GM21360 (cell line): ENCODE measurements at regions not wholly inside any gene's neighbourhood (a gene's known extent, or its start where the extent isn't known, plus 50 kb on each side); places are given as distances from the start of the nearest gene placed in this dataset.
A peak's percentile ranks its signal among the peaks of the same experiment; 100 is the strongest.
"Not testable (repeated sequence)": the region's sequence is repeated elsewhere in the genome, so short reads cannot be mapped to it uniquely, and the experiment has no call there.

Source experiments
- ATAC-seq: cut with Tn5 transposase; IDR thresholded peaks from one replicate; pipeline ENCODE4 v1.9.1; 2021; ENCODE audit warnings: mild to moderate bottlenecking, moderate library complexity; ENCODE audit not compliant: unreplicated experiment

DNA sequence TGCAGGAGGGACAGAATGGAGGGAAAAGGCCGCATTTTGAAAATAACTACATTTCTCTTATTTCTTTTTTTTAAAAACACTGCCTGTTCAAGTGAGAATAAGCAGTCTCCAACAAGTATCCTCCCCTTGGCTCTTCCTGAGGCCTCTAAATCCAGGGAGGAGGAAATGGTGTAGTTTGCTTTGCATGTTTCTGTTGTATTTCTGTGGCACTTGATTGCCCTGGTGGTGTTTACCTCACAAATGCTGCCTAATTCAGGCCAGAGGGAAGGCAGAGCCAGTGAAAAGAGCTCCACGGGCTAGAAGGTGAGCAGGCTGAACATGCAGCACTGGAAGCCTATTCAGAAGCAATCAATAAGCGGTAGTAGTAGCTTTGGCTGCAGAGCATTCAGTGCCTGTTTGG is 149.3 kb upstream of the ATP11B start:
- ATAC-seq, result no peak

GRCh38 chr3:182644790-182645433 is 148.4 kb upstream of the ATP11B start:
- ATAC-seq, result no peak

DNA sequence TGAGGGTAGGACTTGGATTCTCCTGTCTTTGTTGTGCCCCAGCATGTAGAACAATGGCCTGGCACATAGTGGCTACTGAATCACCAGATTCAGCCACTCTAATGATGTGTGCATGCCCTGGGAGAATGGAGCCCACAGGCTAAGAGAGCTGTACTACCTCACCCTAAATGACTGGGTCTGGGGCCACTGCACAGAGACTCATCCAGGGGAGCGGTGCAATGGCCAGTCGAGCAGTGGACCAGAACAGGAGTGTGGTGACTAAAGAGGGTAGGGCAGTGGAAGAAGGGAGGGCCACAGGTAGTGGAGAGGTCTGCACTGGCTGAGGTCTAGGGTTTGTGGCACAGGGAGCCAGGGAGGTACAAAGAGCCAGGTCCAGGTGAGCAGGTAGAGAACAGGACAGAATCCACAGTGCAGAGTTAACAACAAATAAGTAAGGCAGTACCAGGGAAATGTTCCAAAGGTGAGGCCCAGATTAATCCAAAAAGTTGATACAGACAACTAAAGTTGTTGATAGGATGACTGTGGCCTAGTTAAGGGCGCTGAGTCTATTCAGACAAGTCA is 142.7 kb upstream of the ATP11B start:
- ATAC-seq, result no peak

- no peak for ATAC-seq
These were observed 141.8 kb upstream of the ATP11B start for GRCh38 chr3:182651461-182651860.

GRCh38 chr3:182653065-182653464 is 140.2 kb upstream of the ATP11B start:
- not testable (repeated sequence) for ATAC-seq

DNA sequence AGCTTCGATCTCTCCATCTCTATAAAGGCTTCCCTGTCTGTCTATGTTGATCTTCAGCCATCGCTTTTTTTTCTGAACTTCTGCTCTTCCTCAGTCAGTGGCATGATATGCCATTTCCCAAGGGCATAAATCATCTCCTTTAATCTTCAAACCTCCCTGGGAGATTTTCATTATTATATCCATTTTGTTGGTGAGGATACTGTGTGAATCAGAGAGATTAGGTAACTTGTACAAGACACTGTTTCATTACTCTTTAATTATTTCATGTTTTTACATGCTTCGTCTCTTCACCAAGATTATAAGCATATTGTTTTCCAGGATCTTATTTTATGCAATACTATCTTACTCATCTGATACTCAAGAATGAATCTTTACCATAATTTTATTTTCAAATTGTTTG is 124.8 kb upstream of the ATP11B start:
- ATAC-seq, result no peak

DNA sequence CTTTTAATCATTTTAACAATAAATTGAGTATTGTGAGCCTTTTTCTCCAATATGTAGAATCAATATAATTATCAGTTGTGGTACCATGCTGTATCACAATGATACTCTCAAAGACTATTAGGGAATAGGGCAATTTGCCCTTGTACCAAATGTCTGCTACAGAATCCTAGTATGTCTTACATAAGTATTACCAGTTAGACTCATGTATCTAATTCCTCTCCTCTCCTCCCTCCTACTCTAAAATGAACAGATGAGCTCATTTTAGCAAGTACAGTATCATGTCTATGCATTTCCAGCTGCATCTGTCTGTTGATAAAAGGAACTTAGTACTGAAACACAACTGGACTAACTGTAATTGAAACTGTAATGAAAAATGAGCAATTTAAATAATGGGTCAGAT is 124.3 kb upstream of the ATP11B start:
- ATAC-seq, result no peak

DNA sequence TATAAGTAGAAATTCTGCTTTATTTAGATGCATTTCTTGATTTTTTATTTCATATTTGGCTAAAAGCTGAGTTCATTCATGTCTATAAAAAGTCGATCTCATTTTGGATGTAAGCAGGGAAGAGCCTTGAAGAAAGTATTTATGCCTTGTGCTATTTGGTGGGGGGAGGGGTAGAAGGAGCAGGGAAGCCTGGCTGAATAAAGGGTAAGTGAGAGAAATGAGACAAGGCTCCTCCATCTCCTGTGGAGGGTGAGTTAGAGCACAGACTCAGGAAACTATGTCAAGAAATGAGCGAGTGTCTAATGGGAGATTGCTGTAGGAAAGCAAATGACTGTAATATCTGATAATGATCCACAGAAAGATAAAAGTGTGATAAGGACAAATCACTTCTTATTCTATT is 121.8 kb upstream of the ATP11B start:
- ATAC-seq, result no peak

- ATAC-seq, result no peak
These were observed 121.4 kb upstream of the ATP11B start for GRCh38 chr3:182671942-182672341.

DNA sequence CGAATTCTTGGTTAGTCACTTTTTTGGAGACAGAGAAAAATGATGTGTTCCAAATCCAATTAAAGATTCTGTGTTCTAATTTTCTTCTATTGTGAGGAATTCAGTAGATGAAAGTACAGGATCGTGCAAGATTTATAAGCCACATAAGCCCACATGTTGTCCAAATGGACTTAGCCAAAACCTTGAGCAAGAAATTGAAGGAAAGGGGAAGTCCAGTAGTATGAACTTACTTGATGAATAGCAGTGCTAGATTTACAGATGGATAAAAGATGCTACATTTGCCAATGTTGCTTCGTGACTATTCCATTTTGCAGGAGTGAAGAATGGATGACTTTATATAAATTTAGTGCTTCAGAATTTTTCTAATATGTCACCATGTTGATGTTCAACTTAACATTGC is 120.0 kb upstream of the ATP11B start:
- ATAC-seq, result no peak

- peak; percentile 90 for ATAC-seq
These were observed 110.8 kb upstream of the ATP11B start for GRCh38 chr3:182682263-182683241.

GRCh38 chr3:182683453-182683852 is 109.9 kb upstream of the ATP11B start:
- ATAC-seq, result peak; percentile 62

DNA sequence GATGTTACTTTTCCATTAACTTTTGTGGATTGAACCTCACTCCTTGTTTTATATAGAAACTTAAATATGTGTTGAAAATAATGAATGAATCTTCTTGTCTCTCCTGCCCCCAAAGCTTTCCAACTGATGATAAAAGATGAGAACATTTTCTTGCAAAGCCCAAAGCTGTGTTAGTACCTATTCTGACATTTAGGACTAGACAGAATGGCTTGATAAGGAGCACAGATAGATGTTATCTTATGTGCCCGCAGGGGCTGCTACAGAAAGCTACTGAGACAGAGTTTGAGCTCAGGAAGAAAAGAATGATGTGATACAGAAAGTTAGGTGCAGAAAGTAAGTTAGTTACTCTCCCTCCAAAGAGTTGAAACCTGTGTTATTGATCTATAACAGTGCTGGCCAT is 109.4 kb upstream of the ATP11B start:
- ATAC-seq, result peak; percentile 4

DNA sequence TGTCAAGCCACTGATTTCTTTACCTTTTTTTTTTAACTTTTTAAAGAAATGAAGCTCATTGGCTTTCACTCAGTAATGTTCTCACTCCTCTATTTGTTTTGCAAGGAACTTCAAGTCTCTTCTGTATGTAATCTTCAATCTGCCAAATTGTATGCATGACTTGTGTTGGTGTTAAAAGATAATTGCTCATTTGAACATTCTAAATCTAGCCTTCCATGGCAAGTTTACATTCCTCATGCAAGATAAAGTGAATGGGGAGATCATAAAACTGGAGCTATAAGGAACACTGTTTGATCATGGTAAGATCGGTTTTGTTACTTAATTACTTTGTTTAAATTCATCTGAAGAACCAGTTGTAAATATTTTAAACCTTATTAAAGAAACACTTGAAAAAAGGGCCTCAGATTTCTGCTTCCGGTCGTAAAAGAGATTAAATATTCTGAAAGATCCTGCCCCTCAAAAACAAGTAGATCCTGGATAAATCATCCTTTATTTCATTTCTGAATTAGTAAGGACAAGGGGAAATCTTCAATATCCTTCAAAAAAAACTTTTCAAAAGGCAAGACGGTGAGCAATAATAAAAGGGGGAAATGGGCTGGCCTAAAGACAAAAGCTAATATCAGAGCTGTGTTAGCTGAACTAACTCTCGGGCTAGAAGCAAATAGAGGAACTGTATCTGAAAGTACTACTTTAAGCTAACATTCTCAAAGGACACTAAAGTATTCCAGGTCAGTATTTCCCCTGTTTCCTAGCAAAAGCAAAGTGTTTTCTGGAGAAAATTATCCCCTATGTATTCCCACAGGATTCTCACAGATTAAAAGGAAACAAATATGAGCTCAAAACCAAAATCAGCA is 107.0 kb upstream of the ATP11B start:
- ATAC-seq, result no peak

DNA sequence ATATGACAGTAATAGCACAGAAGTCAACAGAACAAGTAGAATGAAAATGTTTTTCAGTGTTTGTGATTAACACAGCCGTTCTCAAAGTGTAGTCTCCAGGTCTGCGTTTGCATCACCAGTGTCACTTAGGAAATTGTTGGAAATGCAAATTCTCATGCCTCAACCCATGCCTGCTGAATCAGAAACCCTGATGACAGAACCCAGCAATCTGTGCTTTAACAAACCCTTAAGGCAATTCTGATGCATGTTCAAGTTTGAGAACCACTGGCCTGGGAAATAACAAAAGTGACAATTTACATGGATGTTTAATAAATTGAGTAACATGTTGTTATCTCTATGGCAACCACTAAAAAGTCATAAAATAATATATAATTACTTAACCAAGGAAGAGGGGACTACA is 103.1 kb upstream of the ATP11B start:
- no peak for ATAC-seq

DNA sequence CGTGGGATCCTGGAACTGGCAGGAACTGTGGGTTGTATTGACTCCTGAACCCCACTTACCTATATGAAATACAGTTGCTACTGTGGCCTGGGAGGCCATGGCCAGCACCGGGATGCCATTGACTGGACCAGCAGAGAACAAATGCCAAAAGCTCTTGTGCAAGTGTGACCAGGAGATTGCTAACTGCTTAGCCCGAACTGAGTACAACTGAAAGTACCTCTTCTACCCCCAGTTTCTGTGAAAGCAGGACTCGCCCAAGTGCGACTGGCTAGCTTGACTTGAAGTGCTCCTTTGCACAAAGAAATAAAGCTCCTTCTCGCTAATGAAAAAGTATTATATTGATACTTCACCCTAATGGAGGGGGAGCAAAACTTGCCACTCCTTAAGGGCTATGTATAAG is 101.3 kb upstream of the ATP11B start:
- peak; percentile 72 for ATAC-seq

DNA sequence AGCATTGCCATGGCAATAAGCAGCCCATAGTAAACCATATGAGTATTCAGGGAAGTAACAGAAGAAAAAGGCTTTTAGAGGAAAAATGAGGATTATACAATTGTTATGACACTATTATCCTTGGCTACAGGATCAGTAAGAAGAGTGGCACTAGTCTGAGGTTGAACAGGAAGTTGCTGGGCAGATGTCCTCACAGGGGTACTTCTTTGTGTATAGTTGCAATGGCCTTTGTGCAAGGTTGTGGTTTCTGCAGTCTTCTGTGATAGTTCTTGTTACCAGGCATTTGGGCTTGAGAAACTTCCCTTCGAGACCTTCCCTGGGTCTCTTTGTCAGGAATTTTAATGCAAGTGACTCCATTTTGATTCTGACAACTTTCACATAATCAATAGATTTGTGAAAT is 100.6 kb upstream of the ATP11B start:
- ATAC-seq, result peak; percentile 70

GRCh38 chr3:182693723-182694122 is 99.6 kb upstream of the ATP11B start:
- ATAC-seq, result no peak

DNA sequence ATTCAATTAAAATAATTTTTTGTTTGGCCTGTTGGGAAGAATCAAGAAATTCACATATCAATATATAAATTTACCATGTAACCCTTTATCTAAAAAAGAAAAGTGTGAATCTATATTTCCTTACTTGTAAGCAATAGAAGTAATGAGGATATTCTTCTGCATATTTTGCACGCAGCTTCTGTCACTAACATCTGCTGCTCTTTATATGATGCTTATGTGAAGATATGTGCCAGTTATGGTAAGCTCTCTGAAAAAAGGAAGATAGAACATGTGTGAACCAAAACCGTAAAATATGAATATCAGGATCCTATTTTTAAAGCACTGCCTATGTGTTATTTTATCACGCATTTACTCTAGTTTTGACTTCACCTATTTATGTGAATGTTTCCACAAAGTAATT is 96.4 kb upstream of the ATP11B start:
- ATAC-seq, result no peak

DNA sequence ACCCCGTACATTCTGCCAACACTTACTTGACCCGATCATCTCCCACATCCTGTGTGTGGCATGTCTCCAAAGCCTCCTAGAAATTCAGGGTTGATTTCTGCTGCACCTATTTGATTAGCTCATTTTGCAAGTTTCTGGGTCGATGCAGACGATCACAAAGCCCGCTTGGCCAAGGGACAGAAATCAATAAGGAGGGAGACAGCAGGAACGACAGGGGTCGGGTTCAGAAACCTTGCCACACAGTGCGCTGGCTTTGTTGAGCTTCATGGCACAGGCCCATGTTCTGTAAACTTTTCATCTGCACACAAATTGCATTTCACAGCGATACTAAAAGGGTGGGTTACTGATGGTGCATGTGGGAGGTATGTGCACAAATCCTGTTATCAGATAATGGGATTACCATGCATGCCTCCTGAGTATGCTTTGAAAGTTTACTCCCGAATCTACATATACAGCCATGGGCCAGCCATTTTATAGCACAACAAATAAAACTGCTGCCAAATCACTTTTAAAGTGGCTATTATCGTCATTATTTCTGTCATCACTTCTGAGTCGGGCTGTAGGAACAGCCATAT is 95.9 kb upstream of the ATP11B start:
- ATAC-seq, result no peak

- ATAC-seq, result no peak
These were observed 95.2 kb upstream of the ATP11B start for GRCh38 chr3:182698078-182698477.
